ENCODE measurements at regions not wholly inside any gene's neighbourhood (a gene's known extent, or its start where the extent isn't known, plus 50 kb on each side); places are given as distances from the start of the nearest gene placed in this dataset.
"Not testable (repeated sequence)": the region's sequence is repeated elsewhere in the genome, so short reads cannot be mapped to it uniquely, and the experiment has no call there.

DNA sequence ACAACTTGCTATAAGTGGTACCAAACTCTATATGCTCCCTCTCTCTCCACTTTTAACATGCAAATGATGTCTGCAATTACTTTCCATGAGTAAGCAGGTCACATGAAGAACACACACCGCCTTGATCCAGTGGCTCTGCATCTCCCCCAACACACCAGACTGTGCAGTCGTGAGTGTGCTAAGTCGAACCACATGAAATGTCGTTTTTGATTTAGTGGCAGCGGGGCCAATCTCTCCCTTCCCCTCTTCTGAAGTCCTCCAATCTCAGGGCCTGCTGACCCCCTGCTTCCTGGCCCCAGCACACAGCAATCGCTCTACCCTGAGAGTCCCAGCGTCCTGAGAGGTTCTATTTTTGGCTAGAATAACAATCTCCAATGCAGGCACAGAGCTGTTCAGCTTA is 312.5 kb downstream of the SHQ1 start:
- no peak for DNase-seq

DNA sequence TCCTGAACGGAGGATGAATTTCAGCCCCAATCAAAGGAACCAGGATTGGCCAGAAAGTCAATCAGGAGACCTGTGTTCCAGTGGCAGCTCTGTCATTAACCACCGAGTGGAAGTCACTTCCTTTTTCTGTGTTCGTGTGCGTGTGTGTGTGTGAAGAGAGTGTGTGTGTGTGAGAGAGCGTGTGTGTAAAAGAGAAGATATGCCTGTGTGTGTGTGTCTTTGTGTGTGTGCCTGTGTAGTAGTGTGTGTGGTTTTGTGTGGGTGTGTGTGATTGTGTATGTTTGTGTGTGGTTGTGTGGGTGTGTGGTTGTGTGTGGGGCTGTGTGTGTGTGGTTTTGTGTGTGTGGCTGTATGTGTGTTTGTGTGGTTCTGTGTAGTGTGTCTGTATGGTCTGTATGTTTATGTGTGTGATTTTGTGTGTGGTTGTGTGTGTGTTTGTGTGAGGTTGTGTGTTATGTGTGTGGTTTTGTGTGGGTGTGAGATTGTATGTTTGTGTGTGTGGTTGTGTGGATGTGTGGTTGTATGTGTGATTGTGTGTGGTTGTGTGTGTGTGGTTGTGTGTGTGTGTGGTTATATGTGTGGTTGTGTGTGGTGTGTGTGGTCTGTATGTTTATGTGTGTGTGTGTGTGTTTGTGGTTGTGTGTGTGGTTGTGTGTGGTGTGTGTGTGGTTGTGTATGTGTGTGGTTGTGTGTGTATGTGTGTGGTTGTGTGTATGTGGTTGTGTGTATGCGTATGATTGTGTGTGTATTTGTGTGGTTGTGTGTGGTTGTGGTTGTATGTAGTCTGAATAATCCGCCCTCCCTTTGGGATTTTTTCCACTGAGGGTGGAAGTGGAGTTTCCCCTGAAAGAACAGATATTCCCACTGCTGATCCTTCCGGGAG is 314.4 kb downstream of the SHQ1 start:
- DNase-seq = no peak

DNA sequence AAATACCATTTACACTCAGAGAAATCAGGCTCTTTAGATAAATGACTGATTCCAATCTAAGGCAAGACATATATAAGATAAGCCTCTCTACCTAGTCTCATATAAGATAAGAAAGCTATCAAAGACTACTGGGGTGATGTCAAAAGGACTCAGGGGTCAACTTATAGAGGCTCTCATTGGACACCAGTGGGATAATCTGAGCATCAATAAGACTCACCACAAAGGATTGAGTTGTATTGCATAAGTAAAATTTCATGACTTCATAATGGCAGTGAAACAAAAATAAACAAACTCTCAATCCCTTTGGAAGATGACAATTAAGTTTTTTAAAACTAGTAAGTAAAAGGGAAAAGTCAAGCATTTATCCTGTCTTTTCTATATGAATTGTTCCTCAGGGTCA is 317.8 kb downstream of the SHQ1 start:
- DNase-seq = no peak

DNA sequence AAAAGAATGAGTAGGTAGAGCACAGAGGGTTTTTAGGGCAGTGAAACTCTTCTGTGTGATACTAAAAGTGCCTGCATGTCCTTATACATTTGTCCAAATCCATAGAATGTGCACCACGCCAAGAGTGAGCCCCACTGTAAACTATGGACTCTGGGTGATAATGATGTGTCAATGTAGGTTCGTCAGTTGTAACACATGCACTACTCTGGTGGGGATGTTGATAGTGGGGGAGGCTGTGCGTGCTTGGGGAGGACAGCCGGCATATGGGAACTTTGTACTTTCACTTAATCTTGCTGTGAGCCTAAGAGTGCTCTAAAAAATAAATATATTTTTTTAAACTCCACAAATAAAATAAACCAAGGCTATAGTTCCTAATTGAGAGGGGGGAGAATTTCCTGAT is 319.2 kb downstream of the SHQ1 start:
- no peak for DNase-seq

DNA sequence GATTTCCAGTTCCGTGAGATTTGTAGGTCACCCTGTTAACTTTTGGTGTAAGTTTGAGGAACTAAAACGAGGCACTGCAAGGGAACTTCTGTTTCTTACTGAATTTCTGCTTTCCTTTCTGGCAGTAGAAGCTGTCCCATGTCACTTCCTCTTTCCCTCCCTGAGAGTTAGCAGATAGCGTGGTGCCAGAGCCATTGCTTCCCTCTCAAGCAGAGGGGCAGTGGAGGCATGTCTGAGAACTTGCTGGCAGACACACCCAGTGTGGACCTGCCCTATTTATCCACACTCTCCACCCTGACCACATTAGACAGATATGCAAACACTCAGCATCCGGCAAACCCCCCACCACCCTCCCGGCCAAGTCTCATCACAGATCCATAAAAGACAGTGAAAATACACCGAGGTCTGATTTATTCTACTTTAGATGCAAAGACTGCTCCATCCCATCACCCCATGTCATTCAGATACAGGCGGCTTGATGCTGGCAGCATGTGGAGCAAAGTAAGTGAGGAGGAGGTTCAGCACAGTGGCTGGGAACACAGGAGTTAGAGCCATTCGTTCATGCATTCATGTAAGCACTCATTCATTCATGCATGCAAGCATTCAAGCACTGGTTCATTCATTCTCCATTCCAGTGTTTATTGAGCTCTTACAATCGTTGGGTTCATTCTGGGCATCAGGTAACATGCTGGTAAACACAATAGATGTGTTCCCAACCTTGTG is 324.7 kb downstream of the SHQ1 start:
- no peak for DNase-seq

DNA sequence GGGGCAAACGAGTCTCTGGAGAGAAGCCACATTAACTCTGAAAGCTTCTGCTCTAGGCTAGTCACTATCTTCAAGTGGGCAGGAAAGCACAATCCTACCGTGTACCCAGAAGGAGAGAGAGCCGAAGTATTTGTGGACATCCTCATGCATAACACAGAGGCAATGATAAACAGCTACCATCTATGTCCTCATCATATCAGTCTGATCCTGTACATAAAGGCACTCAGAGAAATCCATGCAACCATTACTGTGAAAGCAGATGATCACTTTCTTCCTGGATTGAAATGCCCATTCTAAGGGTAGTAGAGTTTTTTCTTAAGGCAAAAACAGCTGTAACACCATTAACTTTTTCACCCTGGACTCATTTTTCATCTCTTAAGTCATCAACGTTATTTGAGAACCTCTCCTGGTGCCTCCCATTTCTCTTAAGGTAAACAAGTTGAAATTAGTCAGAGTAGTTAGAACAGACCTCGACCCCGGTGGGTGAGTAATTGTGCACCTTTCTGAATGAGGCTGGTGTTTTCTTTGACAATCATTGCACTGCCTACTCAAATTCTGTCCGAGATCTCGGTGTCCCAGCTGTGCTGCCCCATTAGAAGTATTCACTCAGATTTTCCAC is 327.4 kb downstream of the SHQ1 start:
- DNase-seq = no peak

DNA sequence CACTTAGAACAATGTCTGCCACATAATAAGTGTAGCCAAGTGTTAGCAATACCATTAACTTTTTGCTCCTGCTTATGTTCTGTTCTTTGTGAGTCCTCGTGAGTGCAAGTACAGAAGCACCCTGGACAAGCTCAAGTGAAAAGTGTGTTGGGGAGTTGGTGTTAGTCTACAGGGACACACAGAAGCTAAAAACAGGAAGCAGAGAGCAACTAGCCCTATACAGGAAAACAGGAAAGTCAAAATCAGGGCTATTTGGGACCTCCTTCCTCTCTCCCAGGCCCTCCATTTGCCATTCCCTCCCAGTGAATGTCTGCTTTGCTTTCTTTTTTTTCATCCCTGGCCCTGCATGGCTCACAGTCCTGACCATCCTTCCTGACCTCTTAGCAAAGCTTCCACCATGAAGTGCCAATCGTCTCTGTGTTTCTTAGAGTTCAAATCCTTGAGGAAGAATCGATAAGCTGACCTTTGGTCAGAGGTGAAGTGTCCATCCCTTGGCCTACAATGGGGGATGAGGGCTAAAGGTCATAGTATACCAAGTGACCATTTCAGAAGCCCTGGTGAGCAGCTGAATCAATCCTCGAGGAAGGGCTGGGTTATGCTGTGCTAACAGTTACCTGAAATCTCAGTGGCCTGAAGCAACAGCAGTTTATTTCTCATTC is 328.2 kb downstream of the SHQ1 start:
- DNase-seq = no peak

DNA sequence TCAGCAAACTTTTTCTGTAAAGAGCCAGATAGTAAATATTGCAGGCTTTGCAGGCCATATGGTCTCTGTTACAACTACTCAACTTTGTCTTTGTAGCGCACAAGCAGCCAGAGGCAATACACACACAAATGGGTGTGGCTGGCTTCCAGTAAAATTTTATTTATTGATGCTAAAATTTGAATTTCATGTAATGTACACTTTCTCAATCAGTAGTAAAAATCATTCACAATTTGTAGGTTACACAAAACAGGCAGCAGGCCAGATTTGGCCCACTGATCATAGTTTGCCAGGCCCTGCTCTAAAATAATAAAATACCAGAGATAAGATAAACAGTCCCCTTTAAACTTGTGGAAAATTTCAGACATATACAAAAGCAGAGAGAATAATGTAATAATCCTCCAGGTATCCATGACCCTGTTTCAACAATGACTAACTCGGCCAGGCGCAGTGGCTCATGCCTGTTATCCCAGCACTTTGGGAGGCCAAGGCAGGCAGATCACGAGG is 330.3 kb downstream of the SHQ1 start:
- DNase-seq = no peak

DNA sequence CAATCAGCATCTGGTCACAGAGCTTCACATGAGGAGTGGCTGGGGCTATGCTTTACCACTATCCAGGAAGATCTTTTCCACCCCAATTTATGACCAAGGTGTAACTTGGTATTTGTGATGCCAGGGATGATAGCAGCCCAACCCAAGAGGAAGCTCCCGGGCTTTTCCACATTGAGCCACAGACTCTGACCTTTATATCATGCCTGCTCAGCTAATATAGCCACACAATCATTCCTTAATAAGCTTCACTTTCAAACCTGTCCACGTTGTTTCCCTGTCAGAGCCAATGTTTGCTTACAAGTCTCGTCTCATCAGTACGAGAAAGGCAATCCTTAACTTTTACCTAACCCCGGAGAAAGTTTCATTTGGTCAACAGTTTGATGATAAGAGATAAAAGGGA is 330.9 kb downstream of the SHQ1 start:
- DNase-seq = no peak

DNA sequence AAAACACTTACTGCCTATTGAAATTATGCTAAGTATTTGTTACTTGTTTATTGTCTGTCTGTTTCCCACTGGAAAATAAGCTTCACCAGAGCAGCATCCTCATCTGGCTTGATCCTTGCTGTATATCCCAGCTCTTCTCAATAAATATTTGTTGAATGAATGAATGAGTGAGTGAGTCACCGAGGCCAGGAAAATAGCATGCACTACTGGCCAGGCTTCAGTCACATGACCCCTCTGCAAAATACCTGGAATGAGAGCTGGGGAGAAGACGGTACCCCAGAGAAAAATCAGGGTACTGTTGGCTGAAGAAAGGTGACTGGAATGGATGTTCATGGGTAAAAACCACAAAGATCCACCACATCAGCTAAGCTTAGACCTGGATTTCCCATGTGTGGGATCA is 331.9 kb downstream of the SHQ1 start:
- DNase-seq = no peak

DNA sequence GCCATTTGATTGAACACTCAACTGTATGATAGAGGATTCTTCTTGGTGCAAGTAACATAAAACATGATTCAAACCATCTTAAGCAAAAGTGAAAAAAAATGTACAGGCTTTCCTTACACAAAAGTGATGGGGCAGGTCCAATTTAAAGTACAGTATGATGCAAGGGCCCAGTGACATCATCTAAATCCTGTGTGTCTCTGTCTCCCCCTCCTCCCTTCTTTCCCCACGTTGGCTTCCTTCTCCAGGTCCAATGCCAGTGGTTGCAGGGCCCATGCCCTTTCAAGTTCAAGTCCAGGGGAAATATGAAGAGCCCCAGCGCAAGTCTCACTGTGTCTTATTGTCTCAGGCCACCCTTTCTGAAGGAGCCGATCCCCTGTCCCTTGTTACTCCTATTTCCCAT is 332.3 kb downstream of the SHQ1 start:
- no peak for DNase-seq

DNA sequence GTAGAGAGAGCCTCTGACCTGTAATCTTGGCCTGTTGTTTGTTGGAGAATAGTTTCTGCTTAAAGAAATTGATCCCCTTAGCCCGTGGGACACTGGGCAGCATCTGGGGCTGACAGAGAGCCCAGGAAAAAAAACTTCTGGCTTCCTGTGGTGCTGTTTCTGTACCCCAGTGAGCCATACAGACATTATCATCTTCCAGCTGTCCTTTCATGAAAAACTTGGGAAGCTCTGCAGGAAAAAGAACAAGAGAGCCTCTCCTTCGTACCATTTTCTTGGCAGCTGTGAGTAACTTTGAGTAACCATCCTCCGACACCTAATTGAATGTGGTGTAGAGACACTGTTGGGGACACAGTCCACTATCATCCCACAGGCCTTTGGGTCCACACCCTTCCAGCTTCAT is 333.0 kb downstream of the SHQ1 start:
- no peak for DNase-seq

DNA sequence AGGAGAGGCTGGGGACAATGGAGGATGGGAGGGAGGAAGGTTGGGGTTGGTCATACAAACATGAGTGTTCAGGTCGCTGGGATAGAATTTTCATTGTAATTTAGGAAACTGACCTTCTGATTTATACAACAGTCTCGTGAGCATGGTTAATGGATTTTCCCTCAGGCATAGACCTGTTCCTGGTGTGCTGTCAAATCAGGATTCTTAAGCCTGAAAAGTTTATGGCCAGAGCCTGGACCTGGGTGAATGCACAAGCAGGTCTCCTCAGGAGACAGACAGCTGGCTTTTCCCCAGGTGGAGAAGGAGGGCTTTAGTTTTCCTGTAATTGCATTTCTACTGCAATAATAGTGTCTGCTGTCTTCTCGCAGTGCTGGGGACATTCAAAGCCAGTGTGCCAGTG is 338.0 kb downstream of the SHQ1 start:
- no peak for DNase-seq

DNA sequence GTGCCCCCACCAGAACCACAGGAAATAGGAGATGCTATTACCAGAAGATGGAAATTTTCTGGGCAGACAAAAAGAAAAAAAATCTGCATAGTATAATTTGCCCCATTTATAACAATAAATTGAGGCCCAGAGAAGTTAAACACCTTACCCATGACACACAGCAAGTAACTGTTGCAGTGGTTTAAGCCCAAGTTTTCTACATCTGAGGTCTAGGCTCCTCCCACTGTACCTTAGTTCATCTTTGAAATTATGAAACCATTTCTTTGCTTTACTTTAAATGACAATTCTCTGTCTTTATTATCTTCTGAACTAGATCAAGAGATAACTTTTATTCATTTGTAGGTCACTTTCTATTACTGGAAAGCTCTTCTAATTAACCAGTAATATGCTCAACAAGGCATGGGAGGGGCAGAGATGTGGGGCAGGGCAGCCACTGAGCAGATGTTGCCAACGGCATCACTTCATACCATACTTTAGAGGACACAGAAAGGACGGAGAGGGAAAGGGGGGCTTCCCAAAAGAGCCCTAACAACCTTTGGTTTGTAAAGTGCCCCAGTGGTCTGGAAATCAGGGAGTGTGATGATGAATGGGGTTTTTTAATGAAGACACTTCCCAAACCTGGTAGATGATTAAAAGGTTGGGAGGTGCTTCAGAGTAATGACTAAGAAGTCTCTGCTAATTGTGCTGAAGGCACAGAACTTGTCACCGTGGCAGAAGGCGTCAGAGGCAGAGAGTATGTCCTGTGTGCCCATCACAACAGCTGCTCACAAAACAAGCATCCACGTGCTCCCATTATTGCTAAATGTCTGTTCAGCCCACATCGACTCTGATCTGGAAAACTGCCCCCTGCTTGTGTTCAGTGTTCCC is 342.5 kb downstream of the SHQ1 start:
- DNase-seq = no peak

DNA sequence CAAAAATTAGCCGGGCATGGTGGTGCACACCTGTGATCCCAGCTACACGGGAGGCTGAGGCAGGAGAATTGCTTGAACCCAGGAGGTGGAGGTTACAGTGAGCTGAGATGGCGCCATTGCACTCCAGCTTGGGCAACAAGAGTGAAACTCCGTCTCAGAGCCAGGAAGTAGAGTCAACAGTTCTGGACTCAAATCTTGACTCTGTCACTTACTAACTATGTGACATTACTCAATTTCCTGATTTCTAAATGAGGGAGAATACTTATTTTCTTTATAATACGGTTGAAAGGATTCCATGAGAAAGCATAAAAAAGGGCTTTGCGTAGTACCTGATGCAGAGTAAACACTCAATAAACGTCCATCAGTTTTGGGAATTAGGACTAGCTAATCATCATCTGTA is 350.7 kb downstream of the SHQ1 start:
- DNase-seq = not testable (repeated sequence)

DNA sequence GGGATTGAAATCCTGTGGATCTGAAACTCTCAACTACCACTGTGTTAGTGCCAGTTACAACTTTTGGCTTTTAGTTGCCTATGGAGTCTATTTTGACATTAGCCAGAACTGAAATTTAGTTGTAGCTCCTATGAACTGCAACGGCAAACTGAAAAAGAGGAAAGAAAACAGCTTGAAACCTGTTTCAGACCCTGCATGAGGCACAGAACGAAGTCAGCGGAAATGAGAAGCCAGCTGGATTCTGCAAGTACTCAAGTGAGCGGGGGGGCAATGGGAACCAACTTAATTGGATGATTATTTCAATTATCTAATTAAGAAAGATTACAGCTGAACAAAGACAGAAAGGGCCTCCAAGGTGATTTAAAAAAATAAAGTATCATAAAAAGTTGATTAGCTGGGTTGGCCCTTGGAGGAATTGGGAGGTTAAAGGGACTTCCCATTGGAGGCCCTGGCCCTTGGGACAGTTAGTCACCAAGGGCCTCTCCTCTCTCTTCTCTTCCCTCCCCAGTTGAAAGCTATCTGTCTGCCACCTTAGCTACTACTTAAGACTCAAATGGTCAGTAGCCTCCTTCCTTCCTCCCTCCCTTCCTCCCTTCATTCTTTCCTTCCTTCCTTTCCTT is 352.1 kb downstream of the SHQ1 start:
- DNase-seq = no peak

DNA sequence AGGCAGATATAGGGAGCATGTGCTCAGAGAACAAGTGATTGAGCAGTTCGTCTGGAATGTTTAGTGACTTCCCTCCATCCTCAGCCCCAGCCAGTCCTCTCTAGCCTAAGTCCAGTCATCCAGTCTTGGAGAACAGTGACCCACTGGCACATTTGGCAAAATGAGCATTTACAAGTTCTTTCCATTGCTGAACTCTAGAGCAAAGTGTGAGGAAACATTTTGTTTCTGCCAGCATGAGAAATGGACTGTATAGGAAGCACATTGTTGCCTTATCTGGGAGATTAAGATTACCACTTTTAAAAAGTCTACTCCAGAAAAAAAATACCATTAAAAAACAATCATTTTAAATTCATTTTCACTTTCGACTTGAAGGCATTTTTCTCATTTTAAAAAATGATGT is 353.6 kb downstream of the SHQ1 start:
- no peak for DNase-seq

DNA sequence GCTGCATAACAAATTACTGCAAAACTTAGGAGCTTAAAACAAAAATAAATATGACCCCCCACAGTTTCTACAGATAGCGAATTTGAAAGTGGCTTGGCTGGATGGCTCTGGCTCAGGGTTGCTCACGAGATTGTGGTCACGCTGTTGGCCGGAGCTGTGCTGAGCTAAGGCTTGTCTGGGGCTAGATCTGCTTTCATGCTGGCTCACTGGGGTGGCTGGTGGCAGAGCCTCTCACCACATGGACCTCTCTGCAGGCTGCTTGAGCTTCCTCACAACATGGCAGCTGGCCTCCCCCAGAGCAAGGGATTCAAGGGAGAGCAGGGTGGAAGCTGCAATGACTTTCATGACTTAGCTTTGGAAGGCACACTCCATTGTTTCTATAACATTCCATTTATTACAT is 354.1 kb downstream of the SHQ1 start:
- DNase-seq = no peak

DNA sequence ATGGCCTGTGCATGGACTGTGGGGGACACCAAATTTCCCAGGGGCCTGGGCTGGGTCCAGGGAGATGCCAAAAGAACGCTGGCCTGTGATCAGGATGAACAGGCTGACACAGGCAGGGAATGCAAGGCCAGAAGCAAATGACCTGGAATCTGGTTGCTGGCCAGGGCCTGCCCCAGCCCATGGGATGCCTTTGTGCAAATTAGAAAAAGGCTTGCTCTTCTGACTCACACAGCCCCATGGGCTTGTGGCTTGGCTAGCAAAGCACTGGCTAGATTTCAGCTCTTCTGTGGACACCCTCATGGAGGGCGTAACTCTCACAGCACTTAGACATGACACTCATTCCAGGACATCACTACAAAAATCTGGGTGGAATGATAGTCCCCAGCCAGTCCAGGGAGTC is 356.0 kb downstream of the SHQ1 start:
- no peak for DNase-seq

DNA sequence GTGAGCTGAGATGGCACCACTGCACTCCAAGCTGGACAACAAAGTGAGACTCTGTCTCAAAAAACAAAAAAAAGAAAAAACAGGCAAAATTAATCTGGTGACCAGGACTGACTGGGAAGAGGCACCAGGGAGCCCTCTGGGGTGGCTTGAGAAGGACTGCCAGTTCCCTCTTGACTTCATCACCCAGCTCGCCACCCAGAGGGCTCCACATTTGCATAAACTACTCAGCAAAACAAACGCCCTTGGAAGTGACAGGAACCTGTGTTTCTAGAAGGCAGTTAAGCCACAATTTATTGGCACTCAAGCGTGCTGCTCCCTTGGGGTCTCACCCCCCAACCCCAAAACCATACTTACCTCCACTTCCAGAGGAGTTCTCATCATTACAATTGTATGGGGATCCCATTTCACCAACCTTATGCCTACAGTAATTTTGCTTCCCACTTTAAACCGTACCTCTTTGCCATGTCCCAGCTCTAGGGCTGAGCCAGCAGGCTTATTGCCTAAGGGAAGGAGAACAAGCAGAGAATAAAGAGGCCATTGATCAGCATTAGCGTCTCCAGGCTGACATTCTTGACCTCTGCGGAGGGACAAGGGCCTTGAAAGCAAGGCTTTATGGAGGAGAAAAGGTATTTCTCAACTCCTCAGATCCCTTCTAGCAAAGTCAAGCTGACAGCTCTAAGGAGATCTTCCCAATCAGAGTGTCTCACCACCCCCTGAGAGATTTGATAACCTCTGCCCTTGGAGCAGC is 357.4 kb downstream of the SHQ1 start:
- DNase-seq = no peak

Data from muscle of arm (tissue), 1 donor.